H1 (cell line): ENCODE measurements at regions not wholly inside any gene's neighbourhood (a gene's known extent, or its start where the extent isn't known, plus 50 kb on each side); places are given as distances from the start of the nearest gene placed in this dataset.

Experiments
- CTCF ChIA-PET: fragments of 300-600 bp; sonication (Branson Sonifier 250); formaldehyde crosslinking; loops from one replicate; lab custom pipeline; 2021; ENCODE audit not compliant: partially characterized antibody; lab: Charles Lee
- POLR2A ChIA-PET: fragments of 300-600 bp; sonication (Branson Sonifier 250); formaldehyde crosslinking; loops from one replicate; lab custom pipeline; 2021; ENCODE audit warnings: inconsistent platforms; ENCODE audit not compliant: partially characterized antibody; lab: Charles Lee
- DNase-seq, 2 experiments: peaks; one replicate each; pipeline versions ENCODE4 v3.0.0 to v3.0.0-alpha.2; 2010 to 2022; ENCODE audit warnings: low spot score in 2 of 2, low read depth in 1 of 2, mixed read lengths in 1 of 2
- FAIRE-seq: peaks from 2 replicates; lab custom pipeline; 2011; peaks lifted over from hg19 to GRCh38; lab: Jason Lieb, UNC
- H2AFZ ChIP-seq: 2 replicates; pipeline ENCODE4 v1.8.1; 2012; ENCODE audit warnings: low read length, inconsistent platforms
- H2AK5ac ChIP-seq: 2 replicates; pipeline ENCODE4 v1.6.1; 2013; ENCODE audit warnings: low read depth, low read length
- H2BK120ac ChIP-seq: replicated peaks from 2 replicates; pipeline ENCODE3; 2013; ENCODE audit warnings: low read depth, low read length, inconsistent platforms
- H2BK12ac ChIP-seq: 2 replicates; pipeline ENCODE4 v1.6.1; 2013; ENCODE audit warnings: low read depth, low read length
- H2BK15ac ChIP-seq: 2 replicates; pipeline ENCODE4 v1.6.1; 2013; ENCODE audit warnings: low read length
- H2BK20ac ChIP-seq: 2 replicates; pipeline ENCODE4 v1.6.1; 2013; ENCODE audit warnings: low read length
- H2BK5ac ChIP-seq: 2 replicates; pipeline ENCODE4 v1.6.1; 2013; ENCODE audit warnings: low read depth, low read length
- H3K14ac ChIP-seq: 2 replicates; pipeline ENCODE4 v1.6.1; 2013; ENCODE audit warnings: inconsistent platforms; ENCODE audit not compliant: insufficient read length
- H3K18ac ChIP-seq: 2 replicates; pipeline ENCODE4 v1.6.1; 2013; ENCODE audit warnings: low read length; ENCODE audit errors: extremely low read depth
- H3K23ac ChIP-seq: 2 replicates; pipeline ENCODE4 v1.6.1; 2013; ENCODE audit warnings: inconsistent platforms; ENCODE audit not compliant: insufficient read length
- H3K23me2 ChIP-seq: 2 replicates; pipeline ENCODE4 v1.6.1; 2013; ENCODE audit warnings: low read depth, low read length
- H3K27ac ChIP-seq: 2 replicates; pipeline ENCODE4 v1.6.1; 2011; ENCODE audit warnings: low read depth, low read length, inconsistent platforms
- H3K27me3 ChIP-seq, 4 experiments: replicated peaks in 1 of 4; 1 replicate in 1 of 4; 2 replicates in 3 of 4; pipeline versions ENCODE4 v1.6.1 to v1.8.1; 2011 to 2013; ENCODE audit warnings: low read length in 3 of 4, mild to moderate bottlenecking in 3 of 4, inconsistent platforms in 2 of 4, mixed read lengths in 2 of 4, moderate library complexity in 1 of 4; ENCODE audit not compliant: control insufficient read depth in 3 of 4, insufficient read depth in 3 of 4; ENCODE audit errors: extremely low read depth in 1 of 4
- H3K36me3 ChIP-seq, 4 experiments: 2 replicates each; pipeline versions ENCODE4 v1.6.1 to v1.8.1; 2011 to 2013; ENCODE audit warnings: mild to moderate bottlenecking in 4 of 4, low read length in 3 of 4, moderate library complexity in 2 of 4, control low read depth in 1 of 4, inconsistent platforms in 1 of 4; ENCODE audit not compliant: insufficient read depth in 4 of 4, control insufficient read depth in 2 of 4
- H3K4ac ChIP-seq: replicated peaks from 2 replicates; pipeline ENCODE3; 2013; ENCODE audit warnings: low read length, low read depth, mixed read lengths, inconsistent platforms; ENCODE audit not compliant: insufficient read length
- H3K4me1 ChIP-seq, 4 experiments: replicated peaks in 1 of 4; 1 replicate in 1 of 4; 2 replicates in 3 of 4; pipeline versions ENCODE4 v1.6.1 to v1.8.1; 2011 to 2013; ENCODE audit warnings: low read length in 3 of 4, inconsistent platforms in 2 of 4, mixed read lengths in 1 of 4; ENCODE audit not compliant: insufficient read depth in 4 of 4, control insufficient read depth in 3 of 4
- H3K4me2 ChIP-seq, 2 experiments: 2 replicates each; pipeline versions ENCODE4 v1.6.1 to v1.8.1; 2011 to 2013; ENCODE audit warnings: low read depth in 2 of 2, low read length in 2 of 2, control low read depth in 1 of 2, inconsistent platforms in 1 of 2, mild to moderate bottlenecking in 1 of 2; ENCODE audit not compliant: insufficient read depth in 1 of 2
- H3K4me3 ChIP-seq, 4 experiments: fragments of 200-600, 300-600 bp in 1 of 4; sonication (generic), shearing (Covaris generic), sonication (Bioruptor Twin) in 1 of 4; 2 replicates each; pipeline versions ENCODE4 v1.5.1 to v1.8.1; 2011 to 2016; ENCODE audit warnings: low read length in 4 of 4, low read depth in 3 of 4, control low read depth in 2 of 4, inconsistent platforms in 2 of 4, mild to moderate bottlenecking in 2 of 4, mixed read lengths in 1 of 4, moderate library complexity in 1 of 4; ENCODE audit not compliant: insufficient read depth in 2 of 4; ENCODE audit errors: extremely low read depth in 1 of 4
- H3K56ac ChIP-seq: replicated peaks from 2 replicates; pipeline ENCODE3; 2013; ENCODE audit warnings: low read depth, mild to moderate bottlenecking, mixed read lengths, low read length, inconsistent platforms; ENCODE audit not compliant: insufficient read length
- H3K79me1 ChIP-seq: 2 replicates; pipeline ENCODE4 v1.6.1; 2013; ENCODE audit warnings: low read depth, low read length, control low read depth
- H3K79me2 ChIP-seq, 2 experiments: 2 replicates each; pipeline versions ENCODE4 v1.6.1 to v1.8.1; 2012 to 2013; ENCODE audit warnings: low read length in 2 of 2, mild to moderate bottlenecking in 2 of 2, inconsistent platforms in 1 of 2; ENCODE audit not compliant: insufficient read depth in 2 of 2, control insufficient read depth in 1 of 2
- H3K9ac ChIP-seq, 4 experiments: replicated peaks in 1 of 4; 1 replicate in 1 of 4; 2 replicates in 3 of 4; pipeline versions ENCODE4 v1.6.1 to v1.8.1; 2011 to 2013; ENCODE audit warnings: low read depth in 3 of 4, low read length in 3 of 4, control low read depth in 2 of 4, mild to moderate bottlenecking in 2 of 4, moderate library complexity in 2 of 4, inconsistent platforms in 1 of 4; ENCODE audit errors: extremely low read depth in 1 of 4
- H3K9me3 ChIP-seq, 2 experiments: 2 replicates each; pipeline versions ENCODE4 v1.6.1 to v1.8.1; 2012 to 2013; ENCODE audit warnings: mild to moderate bottlenecking in 2 of 2, moderate library complexity in 2 of 2, control low read depth in 1 of 2, inconsistent platforms in 1 of 2, low read depth in 1 of 2, low read length in 1 of 2, mixed read lengths in 1 of 2; ENCODE audit not compliant: insufficient read depth in 2 of 2
- H4K20me1 ChIP-seq, 2 experiments: replicated peaks in 1 of 2; 2 replicates each; pipeline versions ENCODE3 to v1.8.1; 2011 to 2013; ENCODE audit warnings: inconsistent platforms in 2 of 2, low read length in 2 of 2, mild to moderate bottlenecking in 1 of 2; ENCODE audit not compliant: insufficient read depth in 2 of 2, control insufficient read depth in 1 of 2
- H4K5ac ChIP-seq: 2 replicates; pipeline ENCODE4 v1.6.1; 2013; ENCODE audit warnings: low read length, low read depth, mixed read lengths, inconsistent platforms; ENCODE audit not compliant: insufficient read length
- H4K8ac ChIP-seq: 2 replicates; pipeline ENCODE4 v1.8.0; 2013; ENCODE audit warnings: mild to moderate bottlenecking, moderate library complexity, low read length, inconsistent platforms; ENCODE audit not compliant: insufficient read depth; ENCODE audit errors: extremely low read depth
- H4K91ac ChIP-seq: replicated peaks from 2 replicates; pipeline ENCODE3; 2013; ENCODE audit warnings: low read length, mixed read lengths, inconsistent platforms; ENCODE audit not compliant: insufficient read length
- NANOG ChIP-seq: IDR thresholded peaks from 2 replicates; pipeline ENCODE4 v1.6.1; 2011; ENCODE audit warnings: low read length, low read depth, mild to moderate bottlenecking, inconsistent platforms; ENCODE audit not compliant: insufficient read depth, poor library complexity, severe bottlenecking
- RBBP5 ChIP-seq: IDR thresholded peaks from 2 replicates; pipeline ENCODE4 v1.7.1; 2012; ENCODE audit warnings: low read depth, mild to moderate bottlenecking, inconsistent platforms, low read length, moderate library complexity, borderline replicate concordance
- SP1 ChIP-seq: IDR thresholded peaks from 2 replicates; pipeline ENCODE4 v1.6.1; 2011; ENCODE audit warnings: low read depth, low read length
- WGBS, 2 experiments: shearing (Covaris generic) in 1 of 2; methylation state at CpG; one replicate each; pipeline versions ENCODE4 v1.1.6 to v1.1.7; 2013 to 2015; ENCODE audit warnings: low lambda C conversion rate in 2 of 2, mixed read lengths in 2 of 2, inconsistent platforms in 1 of 2, low coverage in 1 of 2, missing lambda C conversion rate in 1 of 2; ENCODE audit not compliant: insufficient replicate concordance in 2 of 2, insufficient coverage in 1 of 2, insufficient read length in 1 of 2; ENCODE audit errors: extremely low coverage in 1 of 2, missing lambda C conversion rate in 1 of 2; 5-methylcytosine and 5-hydroxymethylcytosine counted together

DNA sequence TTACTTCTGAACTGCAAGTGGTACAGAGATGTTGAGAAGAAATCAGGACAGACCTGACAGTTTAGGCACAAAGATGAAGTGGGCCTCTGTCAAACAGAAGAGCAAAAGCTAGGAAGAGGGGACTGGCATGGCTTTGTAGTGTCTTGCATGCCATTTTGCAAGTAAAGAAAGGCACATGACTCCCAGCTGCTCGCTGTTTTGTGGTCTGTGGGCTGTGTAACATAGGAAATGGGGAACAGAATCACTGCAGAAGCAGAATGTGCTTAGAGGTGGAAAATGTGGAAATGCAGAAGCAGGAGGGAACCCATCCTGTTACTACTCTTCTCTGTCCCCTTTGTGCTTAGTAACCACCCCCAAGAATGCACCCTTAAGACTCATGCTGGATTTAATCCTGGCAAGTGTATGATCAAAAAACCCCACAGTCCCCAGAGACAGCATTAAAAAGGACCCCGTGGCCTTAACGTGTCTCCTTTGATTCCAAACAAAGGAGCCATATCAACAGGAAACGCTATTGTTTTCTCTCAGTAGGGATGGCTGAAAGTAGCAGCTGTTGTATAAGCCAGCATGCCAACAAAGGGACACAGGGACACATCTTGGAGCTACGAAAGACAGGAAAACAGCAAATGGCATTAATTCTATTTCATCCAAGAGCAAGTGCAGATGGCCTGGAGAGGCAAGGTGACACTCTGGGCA, 177.6 kb upstream of the GLRA2 start:
- Histone ChIP-seq H3K27me3 (no peaks in the 10 kb centered on the region), H3K79me1 (no peaks in the 10 kb centered on the region), H3K4ac (no peak overlapping the region), H3K4me3 (no peak overlapping the region), H3K9me3 (no peaks in the 10 kb centered on the region), H2AFZ (no peak overlapping the region), H3K4me2 (peak overlapping the region; percentile 1 to 44; a peak in 1 of 4 replicates), H3K14ac (no peak overlapping the region), H3K4me1 (peaks cover 0 to 9% (median 4%) of the 10 kb centered on the region in 4 experiments; a peak in 4 of 7 replicates), H2AK5ac (no peak overlapping the region; the same call in 1 of the 2 replicates), H2BK15ac (no peak overlapping the region), H2BK5ac (peak overlapping the region; percentile 66; the same call in 1 of the 2 replicates), H4K91ac (peak overlapping the region; percentile 98), H3K79me2 (no peaks in the 10 kb centered on the region), H4K8ac (no peak overlapping the region), H3K23ac (no peak overlapping the region), H2BK20ac (peak overlapping the region; percentile 6; the same call in 1 of the 2 replicates), H3K23me2 (no peaks in the 10 kb centered on the region), H3K27ac (no peak overlapping the region), H3K9ac (no peak overlapping the region), H2BK12ac (peak overlapping the region; percentile 44; the same call in 1 of the 2 replicates), H3K18ac (no peak overlapping the region), H3K56ac (no peak overlapping the region), H2BK120ac (peak overlapping the region; percentile 88), H3K36me3 (no peaks in the 10 kb centered on the region), H4K20me1 (no peaks in the 10 kb centered on the region), H4K5ac (no peak overlapping the region)
- CTCF ChIA-PET = interaction anchor here (1.8 kb wide), 1 partner anchor 44 kb away, joined by 5 read pairs; no protein-coding TSS in a partner anchor
- peak; percentile 69 for FAIRE-seq
- TF ChIP-seq RBBP5 = no peak
- TF ChIP-seq NANOG = peak; percentile 9
- TF ChIP-seq SP1 = no peak
- WGBS, 2 experiments = 60% methylated on average over 3 of the region's 5 CpGs; no CpG with 5 or more reads in 1 of the 2 experiments
- POLR2A ChIA-PET = interaction anchor here (1.3 kb wide), 1 partner anchor 8 kb away, joined by 4 read pairs; no protein-coding TSS in a partner anchor
- no peak for DNase-seq
